ENCODE measurements at regions not wholly inside any gene's neighbourhood (a gene's known extent, or its start where the extent isn't known, plus 50 kb on each side); places are given as distances from the start of the nearest gene placed in this dataset.

DNA sequence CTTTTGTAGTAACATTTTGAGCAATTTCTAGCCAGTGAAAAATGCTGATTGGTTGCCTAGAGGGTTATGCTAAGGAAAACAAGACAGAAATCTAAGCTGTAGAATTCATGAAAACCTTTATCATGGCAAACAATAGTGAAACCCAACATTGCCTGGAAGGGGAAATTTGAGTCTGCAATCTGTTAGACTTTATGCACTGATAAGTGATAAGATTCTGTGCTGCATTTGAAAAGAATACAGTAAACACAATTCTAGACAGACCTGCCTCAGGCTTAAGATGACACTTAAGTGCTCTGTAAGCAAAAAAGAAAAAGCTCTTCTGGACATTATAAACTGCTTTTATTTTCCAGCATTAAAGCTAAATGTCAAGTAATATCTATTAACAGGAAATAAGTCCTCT is 519.3 kb downstream of the ISL1 start:
- DNase-seq (ENCODE audit: extremely low read depth, low read depth): no peak

DNA sequence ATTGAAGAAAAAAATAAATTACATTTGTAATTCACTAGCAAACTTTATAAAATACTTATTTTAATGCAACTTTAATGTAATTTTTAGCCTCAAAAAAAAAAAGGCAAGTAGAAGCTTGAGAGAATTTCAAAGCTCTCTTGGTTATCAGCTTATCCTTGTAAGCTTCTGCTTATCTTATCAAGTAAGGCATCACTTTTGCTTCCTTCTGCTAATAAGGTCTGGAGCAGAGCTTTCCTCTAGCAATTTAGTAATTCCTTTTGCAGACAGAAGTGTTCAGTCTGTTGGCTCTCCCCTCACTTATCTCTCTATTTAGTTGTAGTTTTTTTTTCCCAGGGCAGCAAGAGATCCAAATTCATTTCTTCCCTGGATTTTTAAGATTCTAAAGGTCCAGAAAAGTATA is 525.0 kb downstream of the ISL1 start:
- DNase-seq (ENCODE audit: extremely low read depth, low read depth): no peak

DNA sequence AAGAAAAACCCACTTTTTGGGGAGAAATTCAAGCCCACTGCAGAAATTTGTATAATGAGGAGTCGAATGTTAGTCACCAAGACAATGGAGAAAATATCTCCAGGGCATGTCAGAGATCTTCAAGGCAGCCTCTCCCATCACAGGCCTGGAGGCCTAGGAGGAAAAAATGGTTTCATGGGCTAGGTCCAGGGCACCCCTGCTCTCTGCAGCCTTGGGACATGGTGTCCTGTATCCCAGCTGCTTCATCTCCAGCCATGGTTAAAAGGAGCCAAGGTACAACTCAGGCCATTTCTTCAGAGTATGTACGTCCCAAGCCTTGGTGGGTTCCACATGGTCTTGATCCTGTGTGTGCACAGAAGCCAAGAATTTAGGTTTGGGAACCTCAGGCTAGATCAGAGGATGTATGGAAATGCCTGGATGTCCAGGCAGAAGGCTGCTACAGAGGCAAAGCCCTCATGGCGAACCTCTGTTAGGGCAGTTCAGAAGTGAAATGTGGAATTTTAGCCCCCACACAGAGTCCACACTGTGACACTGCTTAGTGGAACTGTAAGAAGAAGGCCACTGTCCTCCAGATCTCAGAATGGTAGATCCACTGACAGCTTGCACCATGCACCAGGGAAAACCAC is 561.4 kb downstream of the ISL1 start:
- DNase-seq (ENCODE audit: extremely low read depth, low read depth): no peak

DNA sequence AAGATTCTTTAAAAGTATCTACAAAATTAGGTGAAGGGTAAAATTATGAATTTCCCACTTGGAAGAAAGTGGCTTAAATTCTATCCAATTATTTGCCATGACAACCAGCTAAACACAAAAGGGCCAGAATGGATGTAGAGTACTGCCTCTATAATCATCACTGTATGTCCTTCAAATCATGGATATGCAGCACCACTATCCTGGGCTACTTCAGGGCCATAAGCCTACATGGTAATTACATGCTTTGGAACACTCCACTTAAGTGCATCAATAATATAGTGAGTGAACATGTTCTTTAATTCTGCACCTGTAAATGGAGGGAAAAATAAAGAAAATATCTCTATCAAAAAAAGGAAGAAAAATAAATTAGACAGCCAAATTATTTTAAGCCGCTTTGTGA is 575.2 kb downstream of the ISL1 start:
- no peak for DNase-seq (ENCODE audit: extremely low read depth, low read depth)

DNA sequence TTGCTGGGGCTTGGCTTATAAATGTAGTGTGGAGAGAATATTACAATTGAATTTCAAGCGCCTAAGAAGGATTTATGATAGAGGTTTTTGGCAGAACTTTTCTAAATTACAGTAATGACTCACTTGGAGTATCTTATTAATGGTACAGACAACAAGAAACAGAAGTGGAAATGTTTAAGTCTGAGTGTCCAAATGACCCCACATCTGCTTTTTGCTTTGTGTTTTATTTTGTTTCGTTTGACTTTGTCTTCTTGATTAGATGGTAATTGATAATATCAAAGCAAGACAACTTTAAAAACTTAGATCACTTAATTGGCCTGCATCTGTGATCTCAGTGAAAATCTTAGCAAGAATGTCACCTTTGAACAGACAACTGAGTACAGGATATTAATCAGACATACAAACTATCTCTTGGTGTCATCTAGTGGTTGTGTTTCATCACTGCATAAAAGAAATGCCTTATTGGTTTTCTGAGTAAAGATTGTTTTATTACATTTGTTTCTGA is 577.4 kb downstream of the ISL1 start:
- DNase-seq (ENCODE audit: extremely low read depth, low read depth): peak; percentile 23

DNA sequence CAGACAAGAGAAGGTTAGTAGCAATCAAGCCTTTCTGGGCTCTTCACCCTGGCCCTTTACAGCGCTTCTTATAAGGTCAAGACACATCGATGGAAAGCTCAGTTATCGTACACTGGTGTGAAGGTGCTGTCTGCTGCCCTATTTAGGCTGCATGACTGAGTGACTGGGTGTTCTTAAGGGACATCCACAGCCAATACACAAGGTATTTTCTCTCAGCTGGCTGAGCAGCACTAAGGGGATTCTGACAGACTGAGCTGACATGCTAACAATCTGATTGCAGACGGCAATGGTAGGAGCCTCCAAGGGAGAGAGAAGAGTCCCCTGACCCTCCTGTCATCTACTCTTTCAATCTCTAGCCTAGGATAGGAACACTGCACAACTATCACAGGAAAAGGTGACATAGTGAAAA is 577.9 kb downstream of the ISL1 start:
- DNase-seq (ENCODE audit: extremely low read depth, low read depth): no peak

DNA sequence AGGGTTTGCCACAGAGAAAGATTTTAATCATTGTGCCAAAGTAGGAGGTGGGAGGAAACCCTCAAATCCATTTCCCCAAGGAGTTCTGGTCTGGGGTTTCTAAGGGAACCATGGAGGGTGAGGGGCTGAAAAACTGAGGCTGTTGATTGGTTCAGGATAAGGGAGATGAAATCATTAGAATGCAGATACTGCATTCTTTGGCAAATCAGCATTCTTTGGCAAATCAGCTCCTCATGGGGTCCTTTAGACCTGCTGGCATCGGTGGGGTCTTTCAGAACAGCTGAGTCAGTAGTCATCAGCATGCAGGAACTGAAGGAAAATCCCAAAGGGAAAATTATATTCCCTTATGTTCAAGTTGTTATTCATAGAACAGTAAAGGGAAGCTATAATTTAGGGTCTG is 585.5 kb downstream of the ISL1 start:
- DNase-seq (ENCODE audit: extremely low read depth, low read depth): no peak

DNA sequence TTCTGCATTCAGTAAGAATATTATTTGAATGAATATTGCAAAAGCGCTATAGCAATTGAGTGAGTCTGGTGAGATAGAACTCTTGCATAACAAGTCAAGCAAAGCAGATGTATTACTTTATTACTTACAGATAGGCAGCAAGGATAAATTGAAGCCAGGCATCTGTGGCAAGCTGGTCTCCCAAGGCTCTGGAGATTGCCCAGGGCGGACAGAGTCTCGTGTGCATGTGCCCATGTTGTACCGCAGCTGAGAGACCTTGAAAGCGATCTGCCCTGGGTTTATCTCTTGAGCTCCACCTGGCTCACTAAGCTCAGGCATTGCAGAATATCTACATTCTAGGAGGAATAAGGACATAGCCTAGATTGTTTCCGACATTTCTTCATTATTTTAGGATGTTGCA is 591.6 kb downstream of the ISL1 start:
- DNase-seq (ENCODE audit: extremely low read depth, low read depth): no peak

DNA sequence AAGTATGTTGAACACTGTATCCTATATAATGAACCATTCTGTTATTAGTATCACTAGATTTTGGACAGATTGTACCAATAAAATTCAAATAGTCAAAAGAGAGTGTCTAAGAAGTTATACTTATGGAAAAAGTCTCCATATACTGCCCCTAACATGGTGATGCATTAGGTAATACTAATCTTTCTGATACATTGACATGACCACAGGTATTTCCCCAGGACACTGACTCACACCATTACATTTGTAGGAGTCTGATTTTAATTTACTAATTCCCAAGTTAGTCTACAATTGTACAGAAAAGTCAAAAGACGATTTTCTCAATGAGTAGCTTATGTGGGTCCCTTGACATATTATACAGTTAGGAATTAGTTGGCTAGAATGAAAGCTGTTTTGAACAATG is 593.8 kb downstream of the ISL1 start:
- no peak for DNase-seq (ENCODE audit: extremely low read depth, low read depth)

DNA sequence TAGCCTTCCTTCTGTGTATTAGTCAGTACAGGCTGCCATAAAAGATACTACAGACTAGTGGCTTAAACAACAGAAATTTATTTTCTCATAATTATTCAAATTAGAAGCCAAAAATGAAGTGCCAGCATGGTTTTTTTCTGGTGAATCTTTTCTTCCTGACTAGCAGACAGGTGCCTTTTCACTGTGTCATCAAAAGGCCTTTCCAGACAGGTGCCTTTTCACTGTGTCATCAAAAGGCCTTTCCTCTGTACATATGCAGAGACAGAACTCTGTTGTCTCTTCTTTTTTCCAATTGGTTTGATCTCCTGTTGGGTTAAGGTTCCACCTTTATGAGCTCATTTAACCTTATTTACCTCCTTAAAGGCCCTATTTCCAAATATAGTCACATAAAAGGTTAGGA is 599.9 kb downstream of the ISL1 start:
- no peak for DNase-seq (ENCODE audit: extremely low read depth, low read depth)

- DNase-seq (ENCODE audit: extremely low read depth, low read depth): no peak
Measured at GRCh38 chr5:51986733-51987132, 603.5 kb downstream of the ISL1 start.

DNA sequence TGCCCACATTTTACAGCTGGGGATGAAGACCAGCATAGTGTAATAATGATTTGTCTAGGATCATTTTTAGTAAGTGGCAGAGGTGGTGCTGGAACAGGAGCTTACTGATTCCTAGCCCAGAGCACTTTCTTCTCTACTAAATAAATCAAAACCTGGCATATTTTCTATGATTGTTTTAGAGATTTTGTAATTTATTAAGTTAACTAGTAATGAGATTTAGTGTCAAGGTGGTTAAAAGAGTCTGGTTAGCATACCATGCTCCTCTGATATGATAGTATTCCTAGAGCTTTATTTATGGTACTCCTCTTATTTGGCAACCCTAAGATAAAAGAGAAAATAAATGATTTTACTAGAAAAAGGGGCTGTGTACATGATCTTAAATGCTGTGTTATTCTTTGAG is 604.0 kb downstream of the ISL1 start:
- no peak for DNase-seq (ENCODE audit: extremely low read depth, low read depth)

GRCh38 chr5:51987669-51988209 is 604.5 kb downstream of the ISL1 start:
- DNase-seq (ENCODE audit: extremely low read depth, low read depth): no peak

GRCh38 chr5:51988634-51989033 is 605.4 kb downstream of the ISL1 start:
- no peak for DNase-seq (ENCODE audit: extremely low read depth, low read depth)

- no peak for DNase-seq (ENCODE audit: extremely low read depth, low read depth)
Measured at GRCh38 chr5:51990241-51990640, 607.0 kb downstream of the ISL1 start.

DNA sequence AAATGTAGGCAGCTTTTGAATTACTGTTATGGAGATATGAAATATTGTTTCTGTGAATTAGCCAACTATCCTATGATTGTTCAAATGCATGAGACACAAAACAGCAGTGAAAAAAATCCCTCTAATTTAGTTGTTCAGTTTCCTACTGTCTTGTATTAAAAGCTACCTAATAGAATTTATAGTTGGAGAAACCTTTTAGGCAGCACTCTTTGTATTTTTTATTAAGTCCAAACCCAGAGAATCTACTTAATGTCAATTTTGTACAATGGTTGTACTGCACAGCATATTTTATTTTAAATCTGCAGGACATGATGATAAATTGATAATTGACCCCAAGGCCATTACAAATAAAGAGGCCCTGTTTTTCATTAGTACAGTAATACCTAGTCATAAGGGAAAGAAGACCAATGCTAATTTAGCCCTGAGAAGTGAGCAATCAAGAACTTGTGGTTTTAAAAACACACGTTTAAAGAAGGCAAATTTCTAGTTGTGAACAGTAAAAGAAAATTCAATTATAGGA is 607.5 kb downstream of the ISL1 start:
- DNase-seq (ENCODE audit: extremely low read depth, low read depth): no peak

DNA sequence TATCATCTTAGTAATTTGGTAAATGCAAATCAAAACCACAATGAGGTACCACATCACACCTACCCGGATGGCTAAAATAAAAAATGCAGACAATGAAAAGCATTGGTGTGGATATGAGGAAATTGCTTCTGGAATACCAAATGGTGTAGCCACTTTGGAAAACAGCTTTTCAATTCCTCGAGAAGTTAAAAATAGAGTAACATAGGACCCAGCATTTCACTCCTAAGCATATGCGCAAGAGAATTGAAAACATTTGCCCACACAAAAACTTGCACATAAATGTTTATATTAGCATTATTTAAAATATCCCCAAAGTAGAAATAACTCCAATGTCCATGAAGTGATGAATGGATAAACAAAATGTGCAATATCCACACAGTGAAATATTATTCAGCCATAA is 608.7 kb downstream of the ISL1 start:
- no peak for DNase-seq (ENCODE audit: extremely low read depth, low read depth)

DNA sequence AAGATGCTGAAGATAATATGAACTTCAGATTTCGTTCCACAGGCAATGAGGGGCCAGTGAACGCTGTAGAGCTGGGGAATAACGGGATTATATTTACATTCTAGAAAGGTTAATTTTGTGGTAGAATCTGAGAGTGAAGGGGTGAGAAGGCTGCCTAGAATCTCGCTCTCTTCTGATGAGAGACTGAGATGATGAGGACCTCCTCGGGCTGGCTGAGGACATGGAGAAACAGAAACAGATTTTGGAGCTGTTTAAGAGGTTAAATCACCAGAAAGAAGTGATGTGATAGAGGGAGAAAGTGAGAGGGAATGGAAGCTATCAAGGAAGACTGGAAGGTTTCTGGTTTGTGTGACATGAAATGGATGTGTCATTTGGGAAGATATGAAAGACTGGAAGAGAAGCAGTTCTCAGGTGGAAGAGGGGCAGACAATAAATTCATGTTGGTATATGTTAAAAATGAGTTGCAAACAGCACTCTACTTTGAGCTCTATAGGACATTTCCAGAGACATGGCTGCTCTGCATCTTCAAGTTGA is 612.6 kb downstream of the ISL1 start:
- DNase-seq (ENCODE audit: extremely low read depth, low read depth): no peak

- no peak for DNase-seq (ENCODE audit: extremely low read depth, low read depth)
Measured at GRCh38 chr5:51996356-51996861, 613.2 kb downstream of the ISL1 start.

- no peak for DNase-seq (ENCODE audit: extremely low read depth, low read depth)
Measured at GRCh38 chr5:51997500-51997899, 614.3 kb downstream of the ISL1 start.

DNA sequence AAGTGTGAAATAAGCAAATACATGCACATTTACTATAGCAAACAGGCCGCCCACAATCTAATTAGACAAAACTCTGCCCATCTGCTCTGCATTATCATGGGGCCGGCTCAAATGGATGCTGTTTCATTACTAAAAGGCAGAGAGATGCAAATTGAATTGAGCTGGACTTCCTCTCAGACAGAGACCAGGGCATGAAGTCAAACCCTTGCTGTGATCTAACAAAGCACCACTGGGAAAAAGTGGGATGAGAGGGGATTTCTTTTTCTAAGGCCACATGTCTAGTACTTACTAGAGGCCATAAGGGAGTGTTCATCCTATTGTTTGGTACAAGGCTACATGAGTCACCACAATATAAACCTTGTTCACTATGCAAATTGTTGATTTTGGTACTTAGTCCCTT is 614.7 kb downstream of the ISL1 start:
- no peak for DNase-seq (ENCODE audit: extremely low read depth, low read depth)

DNA sequence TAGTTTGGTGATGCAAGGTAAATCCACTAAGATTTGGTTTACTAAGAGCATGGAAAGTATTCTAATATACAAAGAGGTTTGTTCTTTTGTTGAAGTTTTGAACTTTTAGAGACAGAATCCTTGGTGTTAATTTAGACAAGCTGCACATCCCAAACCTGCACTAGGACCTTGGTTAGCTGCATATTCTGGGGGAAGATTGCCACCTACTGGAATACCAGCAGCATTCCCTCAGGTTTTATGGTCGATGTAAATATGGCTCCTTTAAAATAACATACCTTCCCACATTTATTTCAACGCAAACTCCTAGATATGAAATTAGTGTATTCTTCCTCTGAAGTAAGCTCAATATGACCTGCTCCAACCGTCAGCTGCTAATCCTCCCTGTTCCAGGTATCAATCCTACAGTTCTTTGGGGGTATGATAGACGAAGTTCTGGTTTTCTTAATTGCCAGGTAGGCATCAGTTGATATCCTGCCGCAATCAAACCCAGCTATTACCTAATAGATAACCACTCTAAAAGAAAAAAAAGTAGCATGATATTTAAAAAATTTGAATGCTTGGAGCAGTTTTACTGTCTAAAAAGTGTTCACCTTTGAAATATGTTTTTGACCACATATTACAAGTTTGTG is 624.1 kb downstream of the ISL1 start:
- DNase-seq (ENCODE audit: extremely low read depth, low read depth): peak; percentile 58

Data from NCI-H460 (cell line).